ENCODE measurements at regions not wholly inside any gene's neighbourhood (a gene's known extent, or its start where the extent isn't known, plus 50 kb on each side); places are given as distances from the start of the nearest gene placed in this dataset.

GRCh38 chr11:130585545-130585944 lies 137.1 kb downstream of the ADAMTS15 start:
- no peak for DNase-seq

DNA sequence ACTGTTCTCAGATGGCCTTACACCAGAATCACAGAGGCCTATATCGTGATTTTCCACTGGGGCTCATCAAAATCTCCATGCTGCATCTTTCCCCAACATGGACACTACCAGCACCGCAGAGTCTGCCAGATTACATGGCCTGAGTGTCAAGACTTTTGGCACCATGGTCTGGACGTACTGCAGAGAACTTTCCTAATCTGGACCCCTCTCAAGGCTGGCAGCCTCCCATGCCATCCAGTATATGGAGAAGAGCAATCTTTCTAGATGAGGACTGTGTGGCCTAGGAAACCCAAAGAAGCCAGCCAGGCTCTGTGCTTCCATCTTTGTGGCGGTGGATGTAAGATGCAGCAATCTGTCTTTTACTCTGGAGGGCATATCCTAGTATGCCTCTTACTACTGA lies 139.2 kb downstream of the ADAMTS15 start:
- DNase-seq = no peak
- TF ChIP-seq POLR2A (IDR thresholded peaks at IDR 0.05; ENCODE audit: low read length) (no peak), GATA1 (IDR thresholded peaks at IDR 0.05; ENCODE audit: low read depth, low read length) (no peak)

More at GRCh38 chr11:130585545-130585944, 137.1 kb downstream of the ADAMTS15 start:
- TF ChIP-seq GATA1 (IDR thresholded peaks at IDR 0.05; ENCODE audit: low read depth, low read length) (no peak), POLR2A (IDR thresholded peaks at IDR 0.05; ENCODE audit: low read length) (no peak)

GRCh38 chr11:130588471-130588870 lies 140.0 kb downstream of the ADAMTS15 start:
- no peak for DNase-seq
- TF ChIP-seq GATA1 (IDR thresholded peaks at IDR 0.05; ENCODE audit: low read depth, low read length) = no peak
- TF ChIP-seq POLR2A (IDR thresholded peaks at IDR 0.05; ENCODE audit: low read length) = no peak

- TF ChIP-seq POLR2A (IDR thresholded peaks at IDR 0.05; ENCODE audit: low read length) (no peak), GATA1 (IDR thresholded peaks at IDR 0.05; ENCODE audit: low read depth, low read length) (no peak)
- DNase-seq = no peak
These were observed 143.6 kb downstream of the ADAMTS15 start for GRCh38 chr11:130592056-130592455.

- TF ChIP-seq POLR2A (IDR thresholded peaks at IDR 0.05; ENCODE audit: low read length) = no peak
- no peak for TF ChIP-seq GATA1 (IDR thresholded peaks at IDR 0.05; ENCODE audit: low read depth, low read length)
- no peak for DNase-seq
These were observed 144.6 kb downstream of the ADAMTS15 start for GRCh38 chr11:130593064-130593463.

- no peak for TF ChIP-seq GATA1 (IDR thresholded peaks at IDR 0.05; ENCODE audit: low read depth, low read length)
- TF ChIP-seq POLR2A (IDR thresholded peaks at IDR 0.05; ENCODE audit: low read length) = no peak
- DNase-seq = no peak
These were observed 150.0 kb downstream of the ADAMTS15 start for GRCh38 chr11:130598433-130598832.

DNA sequence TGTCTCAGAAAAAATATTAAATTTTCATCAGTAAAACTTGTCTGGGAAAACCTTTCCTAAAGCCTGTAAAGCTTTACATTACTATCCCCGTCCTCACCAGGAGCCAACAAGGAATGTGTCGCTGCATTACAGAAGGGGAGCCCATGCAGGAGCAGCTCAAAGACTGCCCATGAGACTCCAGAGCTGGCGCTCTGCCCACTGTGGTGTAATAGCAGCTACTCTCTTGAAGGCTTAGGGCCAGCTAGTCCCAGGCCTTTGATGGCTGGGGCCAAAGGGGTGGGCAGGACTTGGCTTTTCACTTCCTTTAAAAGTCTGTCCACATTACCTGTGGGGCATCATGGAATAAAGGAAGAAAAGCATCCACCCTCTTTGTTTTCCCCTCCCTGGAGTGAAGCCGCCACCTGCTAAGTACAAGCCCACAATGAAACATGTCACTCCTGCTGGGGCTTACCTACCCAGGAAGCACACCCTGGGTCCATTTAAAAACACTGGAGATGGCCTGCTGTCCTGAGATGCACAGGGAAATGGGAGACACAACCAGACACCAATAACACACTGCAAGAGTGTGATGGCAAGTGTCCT lies 150.7 kb downstream of the ADAMTS15 start:
- DNase-seq = no peak
- TF ChIP-seq GATA1 (IDR thresholded peaks at IDR 0.05; ENCODE audit: low read depth, low read length) = no peak
- no peak for TF ChIP-seq POLR2A (IDR thresholded peaks at IDR 0.05; ENCODE audit: low read length)

DNA sequence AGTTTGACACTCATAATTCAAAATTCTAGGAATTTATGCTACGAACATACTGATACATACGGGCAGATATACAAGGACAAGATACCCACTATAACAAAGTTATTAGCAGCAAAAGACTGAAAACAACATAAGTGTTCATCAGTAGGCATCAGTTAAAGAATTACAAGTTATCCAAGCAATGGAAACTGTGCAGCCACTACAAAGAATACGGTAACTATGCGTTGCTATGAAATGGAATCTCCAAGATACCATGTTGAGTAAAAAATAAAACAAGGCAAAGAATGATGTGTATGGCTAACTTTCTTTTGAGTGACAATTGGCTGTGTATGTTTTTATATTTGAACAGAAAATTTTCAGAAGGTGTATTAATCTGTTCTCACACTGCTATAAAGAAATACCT lies 151.7 kb downstream of the ADAMTS15 start:
- DNase-seq = no peak
- TF ChIP-seq POLR2A (IDR thresholded peaks at IDR 0.05; ENCODE audit: low read length) (no peak), GATA1 (IDR thresholded peaks at IDR 0.05; ENCODE audit: low read depth, low read length) (no peak)

- DNase-seq = no peak
- TF ChIP-seq POLR2A (IDR thresholded peaks at IDR 0.05; ENCODE audit: low read length) (no peak), GATA1 (IDR thresholded peaks at IDR 0.05; ENCODE audit: low read depth, low read length) (no peak)
These were observed 152.2 kb downstream of the ADAMTS15 start for GRCh38 chr11:130600616-130601015.

GRCh38 chr11:130601141-130601540 lies 152.7 kb downstream of the ADAMTS15 start:
- DNase-seq = no peak
- TF ChIP-seq POLR2A (IDR thresholded peaks at IDR 0.05; ENCODE audit: low read length) (no peak), GATA1 (IDR thresholded peaks at IDR 0.05; ENCODE audit: low read depth, low read length) (no peak)

DNA sequence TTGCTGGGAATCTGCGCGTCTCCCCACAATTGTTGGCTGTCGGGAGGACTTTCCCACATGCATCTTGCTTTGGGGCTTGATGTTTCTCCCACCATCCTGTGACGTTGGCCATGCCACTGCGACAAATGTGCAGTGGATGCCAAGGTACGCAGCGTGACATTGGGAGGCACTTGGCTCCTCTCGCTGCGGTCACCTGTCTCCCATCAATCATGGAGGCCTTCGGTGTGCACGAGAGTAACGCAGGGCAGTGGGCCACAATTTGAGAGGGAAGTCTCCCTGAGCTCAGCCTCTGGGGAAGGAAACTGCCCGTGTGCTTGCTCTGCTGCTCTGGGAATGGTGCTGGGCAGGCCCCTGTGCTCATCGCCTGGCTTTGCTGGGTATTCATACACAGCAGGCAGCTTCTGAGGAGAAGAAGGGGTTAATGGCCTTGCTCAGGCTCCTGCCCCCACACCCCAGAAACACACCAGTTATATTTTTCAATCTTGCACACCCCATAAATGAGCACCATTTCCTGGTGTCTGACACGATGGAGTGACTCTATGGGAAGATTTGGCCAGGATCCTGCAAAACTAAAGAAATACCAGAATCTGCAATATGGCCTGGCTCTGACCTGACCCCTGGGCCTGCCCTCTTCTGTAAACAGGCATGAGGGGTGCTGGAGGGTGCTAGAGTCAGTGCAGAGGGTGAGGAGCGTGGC lies 153.5 kb downstream of the ADAMTS15 start:
- TF ChIP-seq POLR2A (IDR thresholded peaks at IDR 0.05; ENCODE audit: low read length) = no peak
- no peak for TF ChIP-seq GATA1 (IDR thresholded peaks at IDR 0.05; ENCODE audit: low read depth, low read length)
- no peak for DNase-seq

- TF ChIP-seq GATA1 (IDR thresholded peaks at IDR 0.05; ENCODE audit: low read depth, low read length) (no peak), POLR2A (IDR thresholded peaks at IDR 0.05; ENCODE audit: low read length) (no peak)
These were observed 154.3 kb downstream of the ADAMTS15 start for GRCh38 chr11:130602641-130603334.

GRCh38 chr11:130603335-130603906 lies 155.0 kb downstream of the ADAMTS15 start:
- no peak for DNase-seq
- TF ChIP-seq GATA1 (IDR thresholded peaks at IDR 0.05; ENCODE audit: low read depth, low read length) (no peak), POLR2A (IDR thresholded peaks at IDR 0.05; ENCODE audit: low read length) (no peak)

More at GRCh38 chr11:130602641-130603334, 154.3 kb downstream of the ADAMTS15 start:
- no peak for DNase-seq

- no peak for TF ChIP-seq GATA1 (IDR thresholded peaks at IDR 0.05; ENCODE audit: low read depth, low read length)
- no peak for TF ChIP-seq POLR2A (IDR thresholded peaks at IDR 0.05; ENCODE audit: low read length)
- DNase-seq = no peak
These were observed 156.2 kb downstream of the ADAMTS15 start for GRCh38 chr11:130604606-130605005.
